Activated B cell treated with CpG ODN at 0.5 μM for 24 hours (primary cell): ENCODE measurements at regions not wholly inside any gene's neighbourhood (a gene's known extent, or its start where the extent isn't known, plus 50 kb on each side); places are given as distances from the start of the nearest gene placed in this dataset.
A peak's percentile ranks its signal among the peaks of the same experiment; 100 is the strongest.

Experiments
- ATAC-seq: fragments of 200-7000 bp; cut with Tn5 transposase; one replicate; pipeline ENCODE4 v1.10.0; 2021; ENCODE audit warnings: low read depth, mild to moderate bottlenecking, moderate library complexity
- CTCF ChIA-PET: fragments of 350-600 bp; sonication (Branson Sonifier 250); formaldehyde crosslinking; loops from one replicate; lab custom pipeline; 2021; ENCODE audit warnings: antibody characterized with exemption; lab: Charles Lee
- POLR2A ChIA-PET: fragments of 350-600 bp; sonication (Branson Sonifier 250); formaldehyde crosslinking; loops from one replicate; lab custom pipeline; 2021; ENCODE audit warnings: antibody characterized with exemption; lab: Charles Lee
- DNase-seq: peaks from one replicate; pipeline ENCODE4 v3.0.0; 2022
- H3K27ac Mint-ChIP-seq: one replicate; pipeline ENCODE4 v1.8.0; 2020; ENCODE audit warnings: mixed read lengths
- H3K27me3 Mint-ChIP-seq: one replicate; pipeline ENCODE4 v1.8.0; 2021; ENCODE audit warnings: mixed read lengths
- H3K36me3 Mint-ChIP-seq: one replicate; pipeline ENCODE4 v1.8.0; 2021; ENCODE audit warnings: low read depth, mixed read lengths
- H3K4me1 Mint-ChIP-seq: one replicate; pipeline ENCODE4 v1.8.0; 2021; ENCODE audit warnings: mixed read lengths
- H3K4me3 Mint-ChIP-seq: one replicate; pipeline ENCODE4 v1.8.0; 2020; ENCODE audit warnings: mild to moderate bottlenecking, mixed read lengths
- H3K9me3 Mint-ChIP-seq: one replicate; pipeline ENCODE4 v1.8.0; 2020; ENCODE audit warnings: mixed read lengths
- CTCF ChIP-seq: fragments of 200-600 bp; IDR thresholded peaks from one replicate; pipeline ENCODE4 v1.8.0; 2022; ENCODE audit warnings: antibody characterized with exemption, mild to moderate bottlenecking
- intact Hi-C: fragments of 100-400 bp; cut with micrococcal nuclease; formaldehyde crosslinking; loops from one replicate; pipeline ENCODE4 v1.15.1; 2024

- no peak for ATAC-seq
- H3K27me3 Mint-ChIP-seq = no peaks in the 10 kb centered on the region
- no peaks in the 10 kb centered on the region for H3K36me3 Mint-ChIP-seq
- H3K4me3 Mint-ChIP-seq = no peak overlapping the region
- CTCF ChIA-PET = no interaction called here
- TF ChIP-seq CTCF = no peak
- no peak for DNase-seq
- H3K9me3 Mint-ChIP-seq = peaks cover 5% of the 10 kb centered on the region
- intact Hi-C loops = no loop called here
- H3K4me1 Mint-ChIP-seq = peaks cover 3% of the 10 kb centered on the region
- no peak overlapping the region for H3K27ac Mint-ChIP-seq
- POLR2A ChIA-PET = no interaction called here
Observed at GRCh38 chrX:43333543-43333942, 322.6 kb upstream of the MAOA start.

DNA sequence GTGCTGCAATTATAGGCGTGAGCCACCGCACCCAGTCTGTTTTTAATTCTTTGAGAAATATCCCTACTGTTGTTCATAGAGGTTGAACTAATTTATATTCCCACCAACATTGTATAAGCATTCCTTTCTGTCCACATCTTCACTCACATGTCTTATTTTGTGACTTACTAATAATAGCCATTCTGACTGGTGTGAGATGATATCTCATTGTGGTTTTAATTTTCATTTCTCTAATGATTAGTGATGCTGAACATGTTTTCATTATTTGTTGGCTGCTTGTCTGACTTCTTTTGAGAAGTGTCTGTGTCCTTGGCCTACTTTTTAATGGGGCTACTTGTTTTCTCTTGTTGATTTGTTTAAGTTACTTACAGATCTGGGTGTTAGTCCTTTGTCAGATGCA lies 310.9 kb upstream of the MAOA start:
- peak overlapping the region; percentile 51 for H3K27ac Mint-ChIP-seq
- peaks cover 44% of the 10 kb centered on the region for H3K4me1 Mint-ChIP-seq
- peak overlapping the region; percentile 3 for H3K4me3 Mint-ChIP-seq
- H3K9me3 Mint-ChIP-seq = no peaks in the 10 kb centered on the region
- H3K27me3 Mint-ChIP-seq = no peaks in the 10 kb centered on the region
- no peak for TF ChIP-seq CTCF
- POLR2A ChIA-PET = no interaction called here
- intact Hi-C loops = loop anchor here (5.0 kb wide), 1 partner anchor 212 kb away; no protein-coding TSS in a partner anchor
- no peaks in the 10 kb centered on the region for H3K36me3 Mint-ChIP-seq
- CTCF ChIA-PET = no interaction called here
- peak; percentile 31 for ATAC-seq
- DNase-seq = no peak

DNA sequence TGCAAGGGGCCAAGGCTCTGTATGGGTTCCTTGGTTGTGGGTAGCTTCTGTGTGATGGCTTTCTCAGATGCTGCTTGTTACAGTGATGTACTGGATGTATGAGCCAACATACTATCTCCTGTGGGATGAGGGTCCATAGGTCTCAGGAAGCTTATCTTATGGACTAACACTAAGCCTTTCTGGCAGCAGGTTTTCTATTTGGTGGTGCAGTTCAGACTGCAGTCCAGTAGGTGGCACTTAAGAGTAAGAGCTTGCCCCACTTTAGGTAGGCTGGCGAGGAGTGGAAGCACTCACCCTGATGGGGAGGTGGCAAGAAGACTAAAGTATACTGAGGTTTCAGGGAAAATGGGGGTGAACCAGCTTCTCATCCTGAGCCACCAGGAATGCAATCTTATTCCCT lies 306.7 kb upstream of the MAOA start:
- no peak for TF ChIP-seq CTCF
- ChIA-PET CTCF (no interaction called here), POLR2A (no interaction called here)
- no peak for DNase-seq
- intact Hi-C loops = loop anchor here (2.0 to 5.0 kb wide), 2 partner anchors 208 to 401 kb away; no protein-coding TSS in a partner anchor
- ATAC-seq = no peak
- Mint-ChIP-seq H3K27me3 (no peaks in the 10 kb centered on the region), H3K4me1 (peaks cover 35% of the 10 kb centered on the region), H3K36me3 (no peaks in the 10 kb centered on the region), H3K27ac (no peak overlapping the region), H3K9me3 (no peaks in the 10 kb centered on the region), H3K4me3 (no peak overlapping the region)

- POLR2A ChIA-PET = no interaction called here
- Mint-ChIP-seq H3K9me3 (no peaks in the 10 kb centered on the region), H3K27me3 (no peaks in the 10 kb centered on the region), H3K4me3 (no peak overlapping the region), H3K27ac (no peak overlapping the region), H3K36me3 (no peaks in the 10 kb centered on the region), H3K4me1 (peaks cover 19% of the 10 kb centered on the region)
- intact Hi-C loops = loop anchor here (10.0 kb wide), 1 partner anchor 1556 kb away; no protein-coding TSS in a partner anchor
- no peak for ATAC-seq
- CTCF ChIA-PET = no interaction called here
- DNase-seq = no peak
- TF ChIP-seq CTCF = no peak
Observed at GRCh38 chrX:43350935-43351334, 305.2 kb upstream of the MAOA start.

- Mint-ChIP-seq H3K9me3 (no peaks in the 10 kb centered on the region), H3K4me1 (no peaks in the 10 kb centered on the region), H3K27ac (no peak overlapping the region), H3K27me3 (no peaks in the 10 kb centered on the region), H3K36me3 (no peaks in the 10 kb centered on the region), H3K4me3 (no peak overlapping the region)
- POLR2A ChIA-PET = no interaction called here
- no peak for TF ChIP-seq CTCF
- CTCF ChIA-PET = no interaction called here
- no peak for ATAC-seq
- intact Hi-C loops = loop anchor here (10.0 kb wide), 1 partner anchor 1563 kb away; no protein-coding TSS in a partner anchor
- no peak for DNase-seq
Observed at GRCh38 chrX:43357741-43358140, 298.4 kb upstream of the MAOA start.
